Dermis blood vessel endothelial cell (primary cell): ENCODE measurements at regions not wholly inside any gene's neighbourhood (a gene's known extent, or its start where the extent isn't known, plus 50 kb on each side); places are given as distances from the start of the nearest gene placed in this dataset.
"Not testable (repeated sequence)": the region's sequence is repeated elsewhere in the genome, so short reads cannot be mapped to it uniquely, and the experiment has no call there.

Experiments used
- DNase-seq: peaks from one replicate; pipeline ENCODE4 v3.0.0; 2010

DNA sequence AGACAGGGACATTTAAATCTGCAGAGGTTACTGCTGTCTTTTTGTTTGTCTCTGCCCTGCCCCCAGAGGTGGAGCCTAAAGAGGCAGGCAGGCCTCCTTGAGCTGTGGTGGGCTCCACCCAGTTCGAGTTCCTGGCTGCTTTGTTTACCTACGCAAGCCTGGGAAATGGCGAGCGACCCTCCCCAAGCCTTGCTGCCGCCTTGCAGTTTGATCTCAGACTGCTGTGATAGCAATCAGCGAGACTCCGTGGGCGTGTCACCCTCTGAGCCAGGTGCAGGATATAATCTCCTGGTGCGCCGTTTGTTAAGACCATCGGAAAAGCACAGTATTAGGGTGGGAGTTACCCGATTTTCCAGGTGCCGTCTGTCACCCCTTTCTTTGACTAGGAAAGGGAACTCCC is 93.3 kb downstream of the ANKRD30BL start:
- not testable (repeated sequence) for DNase-seq

- not testable (repeated sequence) for DNase-seq
Observed at GRCh38 chr2:132065391-132065790, 96.4 kb downstream of the ANKRD30BL start.

DNA sequence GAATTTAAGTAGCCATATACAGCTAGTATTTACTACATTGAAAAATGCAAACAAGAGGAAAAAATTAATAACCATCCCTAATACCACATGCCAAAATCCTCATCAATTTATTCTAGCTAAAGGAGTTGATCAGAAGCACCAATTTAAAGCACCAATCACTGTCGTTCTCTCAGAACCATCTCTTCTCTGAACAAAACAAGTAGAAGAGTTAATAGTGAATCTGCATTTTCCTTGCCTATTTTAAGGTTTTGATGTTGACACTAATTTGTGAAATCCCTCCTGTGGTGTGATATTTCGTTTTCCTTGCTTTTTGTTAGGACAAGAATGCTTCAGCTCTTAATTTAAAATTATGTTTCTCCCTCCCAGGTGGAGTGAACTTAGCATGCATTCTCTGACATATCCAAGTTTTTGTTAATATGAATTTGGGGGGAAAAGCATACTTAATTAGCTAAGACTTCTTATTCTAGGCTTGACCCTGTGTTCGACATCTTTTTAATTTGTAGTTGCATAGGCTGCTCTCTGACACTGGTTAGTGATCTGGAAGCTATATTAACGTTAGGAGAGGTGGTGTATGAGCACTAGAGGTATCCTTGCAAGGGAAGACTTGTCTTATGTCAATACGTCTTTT is 122.0 kb downstream of the ANKRD30BL start:
- DNase-seq: not testable (repeated sequence)

- not testable (repeated sequence) for DNase-seq
Observed at GRCh38 chr2:132038883-132039235, 122.9 kb downstream of the ANKRD30BL start.

- no peak for DNase-seq
Observed at GRCh38 chr2:132038179-132038882, 123.4 kb downstream of the ANKRD30BL start.

DNA sequence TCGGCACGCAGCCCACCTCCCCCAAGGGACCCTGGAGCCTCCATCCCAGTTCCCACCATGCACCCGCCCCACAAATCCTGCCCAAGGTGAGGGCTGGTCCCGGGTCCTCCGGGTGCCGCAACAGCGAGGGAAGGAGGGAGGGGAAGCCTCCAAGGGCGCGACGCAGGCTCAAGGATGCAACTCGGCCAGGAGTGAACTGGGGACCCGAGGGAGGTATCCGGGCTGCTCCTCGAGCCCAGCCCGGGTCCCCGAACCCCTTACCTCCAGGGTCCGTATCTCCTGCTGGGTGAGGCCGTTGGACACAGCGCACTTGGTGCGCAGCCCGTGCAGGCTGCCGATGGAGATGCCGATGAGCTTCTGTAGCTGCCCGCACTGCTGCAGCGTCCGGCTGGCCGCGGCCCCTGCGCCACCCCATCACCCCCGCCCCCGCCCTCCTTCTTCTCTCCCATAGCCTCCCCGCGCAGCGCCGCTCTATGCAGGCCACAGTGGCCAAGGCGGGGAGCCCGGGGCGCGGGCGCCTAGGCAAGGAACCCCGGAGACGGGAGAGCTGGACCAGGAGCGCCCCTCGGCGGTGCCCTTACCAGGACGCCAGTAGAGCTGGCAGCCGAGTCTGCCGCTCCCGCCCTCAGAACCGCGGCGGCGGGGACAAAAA is 124.1 kb downstream of the ANKRD30BL start:
- DNase-seq: peak; percentile 26

DNA sequence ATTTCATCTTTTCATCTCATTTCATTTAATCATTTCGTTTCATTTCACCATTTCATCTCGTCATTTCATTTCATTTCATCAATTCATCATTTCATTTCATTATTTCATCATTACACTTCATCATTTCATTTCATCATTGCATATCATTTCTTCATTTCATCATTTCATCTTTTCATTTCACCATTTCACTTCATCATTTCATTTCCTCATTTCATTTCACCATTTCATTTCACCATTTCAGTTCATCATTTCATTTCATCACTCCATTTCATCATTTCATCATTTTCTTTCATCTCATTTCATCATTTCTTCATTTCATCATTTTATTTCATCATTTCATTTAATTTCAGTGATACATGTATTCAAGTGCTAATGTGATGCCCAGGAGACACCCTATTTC is 127.1 kb downstream of the ANKRD30BL start:
- no peak for DNase-seq

GRCh38 chr2:132033949-132034348 is 127.8 kb downstream of the ANKRD30BL start:
- no peak for DNase-seq

- no peak for DNase-seq
Observed at GRCh38 chr2:132033365-132033764, 128.4 kb downstream of the ANKRD30BL start.

GRCh38 chr2:132012046-132012445 is 149.7 kb downstream of the ANKRD30BL start:
- DNase-seq: not testable (repeated sequence)

DNA sequence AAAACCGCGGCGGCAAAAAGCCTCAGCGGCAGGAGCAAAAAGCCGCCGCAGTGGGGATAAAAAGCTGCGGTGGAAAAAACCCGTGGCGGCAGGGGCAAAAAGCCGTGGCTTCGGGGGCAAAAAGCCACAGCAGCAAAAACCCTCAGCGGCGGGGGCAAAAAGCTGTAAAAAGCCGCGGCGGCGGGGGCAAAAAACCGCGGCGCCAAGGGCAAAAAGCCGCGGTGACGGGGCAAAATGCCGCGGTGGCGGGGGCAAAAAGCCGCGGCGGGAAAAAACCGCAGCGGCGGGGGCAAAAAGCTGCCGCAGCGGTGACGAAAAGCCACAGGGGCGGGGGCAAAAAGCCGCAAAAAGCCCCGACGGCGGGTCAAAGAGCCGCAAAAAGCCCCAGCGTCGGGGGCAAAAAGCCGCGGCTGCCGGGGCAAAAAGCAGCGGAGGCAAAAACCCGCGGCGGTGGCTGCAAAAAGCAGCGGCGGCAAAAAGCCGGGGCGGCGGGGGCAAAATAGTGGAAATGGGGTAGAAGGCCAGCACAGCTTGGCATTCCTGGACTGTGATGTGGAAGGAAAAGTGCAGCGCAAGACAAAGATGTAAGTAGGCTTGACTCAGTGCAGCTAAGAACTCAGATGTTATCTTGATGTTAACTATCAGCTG is 151.8 kb downstream of the ANKRD30BL start:
- DNase-seq: no peak

DNA sequence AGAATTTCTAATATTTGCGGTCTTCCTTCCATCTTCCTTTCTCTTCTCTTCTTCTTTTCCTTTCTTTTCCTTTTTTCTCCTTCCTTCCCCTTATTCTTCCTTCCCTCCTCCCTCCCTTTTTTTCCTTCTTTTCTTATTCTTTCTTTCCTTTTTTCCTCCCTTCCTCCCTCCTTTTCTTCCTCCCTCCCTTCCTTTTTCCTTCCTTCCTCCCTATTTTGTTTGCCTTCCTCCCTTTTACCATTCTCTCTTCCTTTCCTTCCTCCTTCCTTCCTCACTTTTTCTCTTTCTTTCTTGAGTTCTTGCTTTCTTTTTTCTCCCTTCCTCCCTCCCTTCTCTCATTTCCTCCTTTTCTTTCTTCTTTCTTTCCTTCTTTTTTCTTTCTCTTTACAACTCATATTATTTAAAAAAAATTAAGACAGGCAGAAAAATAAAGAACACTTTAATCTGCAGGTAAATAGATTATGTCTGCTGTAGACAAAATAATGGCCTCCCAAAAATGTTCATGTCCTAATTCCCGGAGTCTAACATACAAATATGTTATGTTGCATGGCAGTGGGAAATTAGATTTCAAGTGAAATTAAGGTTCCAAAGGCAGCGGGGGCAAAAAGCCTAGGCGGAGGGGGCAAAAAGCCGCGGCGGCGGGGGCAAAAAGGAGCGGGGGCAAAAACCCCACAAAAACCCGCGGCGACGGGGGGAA is 152.4 kb downstream of the ANKRD30BL start:
- no peak for DNase-seq

- DNase-seq: not testable (repeated sequence)
Observed at GRCh38 chr2:131990751-131991150, 171.0 kb downstream of the ANKRD30BL start.

DNA sequence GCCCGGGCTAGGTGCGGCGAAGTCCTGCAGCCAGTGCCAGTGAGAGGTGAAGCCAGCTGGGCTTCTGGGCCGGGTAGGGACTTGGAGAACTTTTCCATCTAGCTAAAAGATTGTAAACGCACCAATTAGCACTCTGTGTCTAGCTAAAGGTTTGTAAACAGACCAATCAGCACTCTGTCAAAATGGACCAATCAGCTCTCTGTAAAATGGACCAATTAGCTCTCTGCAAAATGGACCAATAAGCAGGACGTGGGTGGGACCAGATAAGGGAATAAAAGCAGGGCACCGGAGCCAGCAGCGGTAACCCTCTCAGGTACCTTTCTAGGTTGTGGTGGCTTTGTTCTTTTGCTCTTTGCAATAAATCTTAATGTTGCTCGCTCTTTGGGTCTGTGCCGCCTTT is 195.1 kb downstream of the ANKRD30BL start:
- DNase-seq: not testable (repeated sequence)

DNA sequence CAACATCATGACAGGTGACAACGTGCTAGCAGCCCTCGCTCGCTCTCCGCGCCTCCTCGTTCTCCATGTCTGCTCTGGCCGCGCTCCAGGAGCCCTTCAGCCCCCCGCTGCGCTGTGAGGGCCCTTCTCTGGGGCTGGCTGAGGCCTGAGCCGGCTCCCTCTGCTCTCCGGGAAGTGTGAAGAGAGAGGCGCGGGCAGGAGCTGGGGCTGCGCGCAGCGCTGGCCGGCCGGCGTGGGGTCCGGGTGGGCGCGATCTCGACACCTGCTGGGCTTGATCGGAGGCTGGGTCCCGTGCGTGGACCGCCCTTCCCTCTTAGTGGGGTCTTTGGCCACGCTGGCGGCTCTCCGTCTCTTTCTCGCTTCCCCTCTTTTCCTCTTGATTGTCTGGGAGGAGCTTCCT is 195.5 kb downstream of the ANKRD30BL start:
- DNase-seq: no peak

DNA sequence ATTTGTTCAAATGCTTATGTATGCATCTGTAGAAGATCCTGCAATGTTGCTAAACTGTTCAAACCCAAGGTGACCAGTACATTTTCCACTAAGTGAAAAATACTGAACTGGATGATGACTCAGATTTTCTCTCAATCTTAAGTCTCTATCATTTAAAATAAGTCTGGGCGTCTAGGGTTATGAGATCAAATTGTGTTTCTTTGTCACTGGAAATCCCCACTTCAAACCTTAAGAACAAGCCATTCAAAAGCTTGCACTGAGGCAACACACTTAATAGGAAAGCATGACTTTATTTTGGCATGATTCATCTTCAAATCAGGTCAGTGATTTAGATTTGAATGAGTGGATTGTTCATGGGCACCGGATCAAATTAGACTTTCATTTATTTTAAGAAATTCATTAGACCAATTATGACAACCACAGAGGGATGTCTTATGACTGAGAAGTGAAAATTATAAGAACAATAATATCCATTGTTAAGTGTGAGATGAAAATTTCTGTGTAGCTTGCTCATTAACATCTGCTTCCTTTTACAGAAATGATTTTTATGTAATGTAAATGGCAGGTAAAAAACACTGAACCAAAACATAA is 203.6 kb downstream of the ANKRD30BL start:
- DNase-seq: not testable (repeated sequence)

DNA sequence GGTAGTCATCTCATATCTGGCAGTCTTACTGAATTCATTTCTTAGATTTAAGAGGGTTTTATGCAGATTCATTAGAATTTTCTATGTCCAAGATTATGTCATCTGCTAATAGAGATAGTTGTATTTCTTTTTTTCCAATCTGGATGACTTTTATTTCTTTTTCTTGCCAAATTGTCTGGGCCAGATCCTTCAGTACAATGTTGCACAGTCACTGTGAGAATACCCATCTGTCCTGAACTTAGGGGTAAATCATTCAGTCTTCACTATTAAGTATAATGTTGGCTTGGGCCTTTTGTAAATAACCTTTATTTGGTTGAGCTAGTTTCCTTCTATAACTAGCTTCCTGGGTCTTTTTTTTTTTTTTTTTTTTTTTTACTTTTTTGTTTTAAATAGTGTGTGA is 213.1 kb downstream of the ANKRD30BL start:
- DNase-seq: not testable (repeated sequence)

- peak; percentile 23 for DNase-seq
Observed at GRCh38 chr2:131923287-131923686, 238.5 kb downstream of the ANKRD30BL start.

DNA sequence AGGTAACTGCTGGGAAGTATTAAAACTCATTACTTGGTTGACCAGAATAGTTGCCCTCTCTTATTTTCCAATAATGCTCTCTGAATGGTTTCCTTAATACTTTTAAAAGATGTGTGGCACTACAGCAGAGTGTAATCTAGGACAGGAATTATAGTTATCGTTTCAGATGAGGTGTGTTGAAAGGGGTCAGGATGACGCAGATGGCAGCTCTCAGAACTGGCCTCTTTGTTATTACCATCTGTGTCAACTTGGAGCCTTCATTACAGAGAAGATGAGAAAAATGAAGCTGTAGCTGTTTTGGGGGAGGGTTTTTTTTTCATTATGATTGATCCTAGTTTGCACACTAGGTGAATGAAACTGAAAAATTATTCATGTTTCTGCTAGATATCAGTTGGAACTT is 238.9 kb downstream of the ANKRD30BL start:
- DNase-seq: peak; percentile 10
